ENCODE measurements at regions not wholly inside any gene's neighbourhood (a gene's known extent, or its start where the extent isn't known, plus 50 kb on each side); places are given as distances from the start of the nearest gene placed in this dataset.

DNA sequence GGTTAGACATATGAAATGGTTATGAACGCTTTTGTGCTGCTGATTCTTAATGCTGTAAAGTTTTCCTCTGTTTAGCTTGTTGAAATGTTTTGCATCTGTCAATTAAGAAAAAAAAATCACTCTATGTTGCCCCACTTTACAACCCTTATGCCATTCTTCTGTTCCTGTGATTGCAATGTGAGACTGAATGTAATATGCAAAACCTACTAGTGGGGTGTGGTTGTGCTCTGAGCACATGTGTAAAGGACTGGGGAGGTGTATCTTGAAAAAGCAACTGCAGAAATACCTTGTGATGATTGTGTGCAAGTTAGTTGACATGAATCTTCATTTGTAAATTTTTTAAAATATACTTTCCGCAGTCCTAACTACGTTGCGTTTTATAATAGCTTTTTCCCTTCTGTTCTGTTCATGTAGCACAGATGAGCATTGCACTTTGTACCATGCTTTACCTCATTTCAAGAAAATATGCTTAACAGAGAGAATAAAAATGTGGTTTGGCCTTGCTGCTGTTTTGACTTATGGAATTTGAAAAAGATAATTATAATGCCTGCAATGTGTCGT lies 357.0 kb upstream of the PIK3R1 start:
- ChIA-PET POLR2A (no interaction called here), CTCF (no interaction called here)
- Histone ChIP-seq H3K4me1 (ENCODE audit: control insufficient read depth, extremely low read depth, insufficient read depth, low read length) (no peaks in the 10 kb centered on the region), H3K27ac (ENCODE audit: insufficient read depth, low read depth, low read length) (no peak overlapping the region), H2AFZ (ENCODE audit: low read depth, low read length) (no peak overlapping the region), H3K4me3 (replicated peaks in 1 of 3; ENCODE audit: insufficient read depth in 1 of 3, low read depth in 1 of 3, low read length in 3 of 3) (no peak overlapping the region), H4K20me1 (replicated peaks; ENCODE audit: control insufficient read depth, extremely low read depth, insufficient read depth, low read length) (no peaks in the 10 kb centered on the region), H3K36me3 (ENCODE audit: control insufficient read depth in 2 of 2, extremely low read depth in 1 of 2, insufficient read depth in 2 of 2, low read length in 2 of 2) (no peaks in the 10 kb centered on the region), H3K79me2 (ENCODE audit: control insufficient read depth, insufficient read depth, low read length) (no peaks in the 10 kb centered on the region), H3K9ac (replicated peaks; ENCODE audit: extremely low read depth, insufficient read depth, low read length) (no peak overlapping the region), H3K27me3 (ENCODE audit: control insufficient read depth in 2 of 2, insufficient read depth in 2 of 2, low read length in 2 of 2) (no peaks in the 10 kb centered on the region), H3K9me3 (replicated peaks; ENCODE audit: control insufficient read depth, insufficient read depth, low read length) (no peaks in the 10 kb centered on the region), H3K9me1 (replicated peaks; ENCODE audit: control insufficient read depth, extremely low read depth, insufficient read depth, low read length) (no peaks in the 10 kb centered on the region), H3K4me2 (ENCODE audit: insufficient read depth, low read length) (no peak overlapping the region)
- dilution Hi-C loops (cut with MboI; ENCODE audit: extremely low pct_ligation_motif_present, low sequenced_read_pairs) (no loop called here), intact Hi-C loops (cut with micrococcal nuclease) (no loop called here)
- no TSS peak for BruUV-seq (replicated peaks)
- DNase-seq (ENCODE audit: low read depth, low spot score) (no peak), FAIRE-seq (no peak)
- TF ChIP-seq POLR2AphosphoS5 (IDR thresholded peaks at IDR 0.05; ENCODE audit: insufficient read depth, low read depth, low read length) (no peak), POLR2A (IDR thresholded peaks at IDR 0.05; ENCODE audit: low read depth, low read length) (no peak), GATA2 (IDR thresholded peaks at IDR 0.05; ENCODE audit: insufficient read depth, insufficient read length, low read depth, low read length) (no peak), FOS (IDR thresholded peaks at IDR 0.05; ENCODE audit: borderline replicate concordance, insufficient read depth, low read length) (no peak), MYC (IDR thresholded peaks at IDR 0.05; ENCODE audit: low read depth, low read length) (no peak), JUN (IDR thresholded peaks at IDR 0.05; ENCODE audit: borderline replicate concordance, insufficient read depth, insufficient read length, low read depth) (no peak), EZH2 (IDR thresholded peaks at IDR 0.05; ENCODE audit: borderline replicate concordance, low read depth, low read length, severe bottlenecking) (no peak)
- TF ChIP-seq, protein P1, sequence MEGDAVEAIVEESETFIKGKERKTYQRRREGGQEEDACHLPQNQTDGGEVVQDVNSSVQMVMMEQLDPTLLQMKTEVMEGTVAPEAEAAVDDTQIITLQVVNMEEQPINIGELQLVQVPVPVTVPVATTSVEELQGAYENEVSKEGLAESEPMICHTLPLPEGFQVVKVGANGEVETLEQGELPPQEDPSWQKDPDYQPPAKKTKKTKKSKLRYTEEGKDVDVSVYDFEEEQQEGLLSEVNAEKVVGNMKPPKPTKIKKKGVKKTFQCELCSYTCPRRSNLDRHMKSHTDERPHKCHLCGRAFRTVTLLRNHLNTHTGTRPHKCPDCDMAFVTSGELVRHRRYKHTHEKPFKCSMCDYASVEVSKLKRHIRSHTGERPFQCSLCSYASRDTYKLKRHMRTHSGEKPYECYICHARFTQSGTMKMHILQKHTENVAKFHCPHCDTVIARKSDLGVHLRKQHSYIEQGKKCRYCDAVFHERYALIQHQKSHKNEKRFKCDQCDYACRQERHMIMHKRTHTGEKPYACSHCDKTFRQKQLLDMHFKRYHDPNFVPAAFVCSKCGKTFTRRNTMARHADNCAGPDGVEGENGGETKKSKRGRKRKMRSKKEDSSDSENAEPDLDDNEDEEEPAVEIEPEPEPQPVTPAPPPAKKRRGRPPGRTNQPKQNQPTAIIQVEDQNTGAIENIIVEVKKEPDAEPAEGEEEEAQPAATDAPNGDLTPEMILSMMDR (IDR thresholded peaks at IDR 0.05; ENCODE audit: extremely low read depth in 1 of 2, insufficient read depth in 1 of 2, low read depth in 1 of 2, low read length in 2 of 2): no peak
- TF ChIP-seq, protein P2, sequence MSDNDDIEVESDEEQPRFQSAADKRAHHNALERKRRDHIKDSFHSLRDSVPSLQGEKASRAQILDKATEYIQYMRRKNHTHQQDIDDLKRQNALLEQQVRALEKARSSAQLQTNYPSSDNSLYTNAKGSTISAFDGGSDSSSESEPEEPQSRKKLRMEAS (IDR thresholded peaks at IDR 0.05; ENCODE audit: insufficient read depth, insufficient read length): no peak

All from endothelial cell of umbilical vein (primary cell).